ENCODE measurements at regions not wholly inside any gene's neighbourhood (a gene's known extent, or its start where the extent isn't known, plus 50 kb on each side); places are given as distances from the start of the nearest gene placed in this dataset.
A peak's percentile ranks its signal among the peaks of the same experiment; 100 is the strongest.

GRCh38 chr20:22491194-22491505 lies 93.2 kb downstream of the FOXA2 start:
- Histone ChIP-seq H4K91ac (replicated peaks; ENCODE audit: insufficient read length, low read length) (no peak overlapping the region), H3K79me1 (ENCODE audit: low read depth, low read length) (no peaks in the 10 kb centered on the region), H3K79me2 (ENCODE audit: control insufficient read depth in 1 of 2, insufficient read depth in 2 of 2, low read length in 2 of 2) (no peaks in the 10 kb centered on the region), H3K23me2 (ENCODE audit: low read depth, low read length) (no peaks in the 10 kb centered on the region), H3K4me3 (ENCODE audit: extremely low read depth in 1 of 4, insufficient read depth in 2 of 4, low read depth in 3 of 4, low read length in 4 of 4) (no peak overlapping the region), H3K56ac (replicated peaks; ENCODE audit: insufficient read length, low read depth, low read length) (no peak overlapping the region), H4K20me1 (replicated peaks in 1 of 2; ENCODE audit: control insufficient read depth in 1 of 2, insufficient read depth in 2 of 2, low read length in 2 of 2) (peaks cover 0 to 1% of the 10 kb centered on the region in 2 experiments), H3K4ac (replicated peaks; ENCODE audit: insufficient read length, low read depth, low read length) (no peak overlapping the region), H2BK15ac (ENCODE audit: low read length) (no peak overlapping the region), H3K23ac (ENCODE audit: insufficient read length) (no peak overlapping the region), H2BK120ac (replicated peaks; ENCODE audit: low read depth, low read length) (no peak overlapping the region), H4K5ac (ENCODE audit: insufficient read length, low read depth, low read length) (no peak overlapping the region), H2BK5ac (ENCODE audit: low read depth, low read length) (no peak overlapping the region), H3K14ac (ENCODE audit: insufficient read length) (no peak overlapping the region), H3K18ac (ENCODE audit: extremely low read depth, low read length) (no peak overlapping the region), H4K8ac (ENCODE audit: extremely low read depth, insufficient read depth, low read length) (no peak overlapping the region), H3K9ac (replicated peaks in 1 of 4; ENCODE audit: extremely low read depth in 1 of 4, low read depth in 3 of 4, low read length in 3 of 4) (no peak overlapping the region), H3K4me1 (replicated peaks in 1 of 4; ENCODE audit: control insufficient read depth in 3 of 4, insufficient read depth in 4 of 4, low read length in 3 of 4) (peaks cover 1 to 6% (median 5%) of the 10 kb centered on the region in 4 experiments; a peak in 4 of 7 replicates), H3K27ac (ENCODE audit: low read depth, low read length) (no peak overlapping the region), H2AFZ (ENCODE audit: low read length) (no peak overlapping the region), H3K4me2 (ENCODE audit: insufficient read depth in 1 of 2, low read depth in 2 of 2, low read length in 2 of 2) (no peak overlapping the region), H2BK20ac (ENCODE audit: low read length) (no peak overlapping the region), H2BK12ac (ENCODE audit: low read depth, low read length) (peak overlapping the region; percentile 62; the same call in 1 of the 2 replicates), H3K27me3 (replicated peaks in 1 of 4; ENCODE audit: control insufficient read depth in 3 of 4, extremely low read depth in 1 of 4, insufficient read depth in 3 of 4, low read length in 3 of 4) (peaks cover 0 to 4% (median 0%) of the 10 kb centered on the region in 4 experiments; a peak in 1 of 7 replicates), H3K9me3 (ENCODE audit: insufficient read depth in 2 of 2, low read depth in 1 of 2, low read length in 1 of 2) (no peaks in the 10 kb centered on the region), H2AK5ac (ENCODE audit: low read depth, low read length) (no peak overlapping the region), H3K36me3 (ENCODE audit: control insufficient read depth in 2 of 4, insufficient read depth in 4 of 4, low read length in 3 of 4) (no peaks in the 10 kb centered on the region)
- DNase-seq (ENCODE audit: low read depth in 1 of 2, low spot score in 2 of 2) (no peak), FAIRE-seq (no peak)
- WGBS, 2 experiments (ENCODE audit: extremely low coverage in 1 of 2, insufficient coverage in 1 of 2, insufficient read length in 1 of 2, insufficient replicate concordance in 2 of 2, low coverage in 1 of 2, low lambda C conversion rate in 2 of 2, missing lambda C conversion rate in 1 of 2) = 80% methylated on average over 3 of the region's 3 CpGs; no CpG with 5 or more reads in 1 of the 2 experiments
- ChIA-PET POLR2A (ENCODE audit: partially characterized antibody) (no interaction called here), CTCF (ENCODE audit: partially characterized antibody) (interaction anchor here (0.9 to 3.7 kb wide), 9 partner anchors 8 to 194 kb away, joined by 3 to 19 read pairs (median 5); no protein-coding TSS in a partner anchor)
- TF ChIP-seq PHF8 (conservative IDR thresholded peaks at IDR 0.05; ENCODE audit: low read depth, low read length) (no peak), ATF2 (IDR thresholded peaks at IDR 0.05; ENCODE audit: low read length) (no peak), RBBP5 (IDR thresholded peaks at IDR 0.05; ENCODE audit: borderline replicate concordance, low read depth, low read length) (no peak), BCL11A (IDR thresholded peaks at IDR 0.05; ENCODE audit: low read depth in 2 of 2, low read length in 2 of 2) (no peak), E2F6 (IDR thresholded peaks at IDR 0.05) (no peak), RXRA (IDR thresholded peaks at IDR 0.05; ENCODE audit: insufficient read depth, low read depth, low read length) (no peak), KDM5A (IDR thresholded peaks at IDR 0.05; ENCODE audit: low read length) (no peak), BACH1 (IDR thresholded peaks at IDR 0.05; ENCODE audit: low read length) (no peak), JUN (IDR thresholded peaks at IDR 0.05; ENCODE audit: low read depth, low read length) (no peak), SAP30 (IDR thresholded peaks at IDR 0.05; ENCODE audit: insufficient read depth, insufficient replicate concordance, low read length) (no peak), NANOG (IDR thresholded peaks at IDR 0.05; ENCODE audit: insufficient read depth, low read depth, low read length, poor library complexity, severe bottlenecking) (no peak), GABPA (IDR thresholded peaks at IDR 0.05; ENCODE audit: borderline replicate concordance, insufficient read depth, low read length) (no peak)

All from H1 (cell line).